IPS-18c (cell line): ENCODE measurements at regions not wholly inside any gene's neighbourhood (a gene's known extent, or its start where the extent isn't known, plus 50 kb on each side); places are given as distances from the start of the nearest gene placed in this dataset.

Source experiments
- H3K4me3 ChIP-seq: 2 replicates; pipeline ENCODE4 v1.7.0; 2013; ENCODE audit warnings: low read depth, mild to moderate bottlenecking, low read length, moderate library complexity; ENCODE audit not compliant: insufficient read depth
- H3K9me3 ChIP-seq: one replicate; pipeline ENCODE4 v1.6.1; 2013; ENCODE audit warnings: mild to moderate bottlenecking, low read length, moderate library complexity; ENCODE audit not compliant: control insufficient read depth, insufficient read depth

GRCh38 chr9:95769909-95770433 lies 105.5 kb upstream of the ERCC6L2 start:
- Histone ChIP-seq H3K4me3 (no peak overlapping the region), H3K9me3 (no peaks in the 10 kb centered on the region)

- Histone ChIP-seq H3K4me3 (no peak overlapping the region), H3K9me3 (no peaks in the 10 kb centered on the region)
Measured at GRCh38 chr9:95769473-95769872, 106.0 kb upstream of the ERCC6L2 start.

DNA sequence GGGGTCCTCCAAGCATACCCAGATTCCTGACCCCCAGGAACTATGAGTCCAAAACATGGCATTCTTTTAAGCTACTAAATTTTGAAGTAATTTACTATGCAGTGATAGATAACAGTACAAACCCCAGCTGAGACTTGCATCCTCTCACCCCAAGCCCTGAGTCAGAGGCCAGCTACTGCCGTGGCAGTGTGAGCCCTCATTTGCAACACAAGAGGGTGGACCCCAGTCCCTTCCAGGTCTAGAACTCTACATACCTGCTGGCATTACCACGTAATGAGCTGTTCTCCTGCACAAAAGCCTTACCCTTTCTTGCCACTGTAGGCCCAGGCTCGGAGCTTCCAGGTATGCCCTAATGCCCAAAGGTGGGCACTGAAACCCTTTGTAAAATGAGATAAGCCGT lies 108.6 kb upstream of the ERCC6L2 start:
- H3K4me3 ChIP-seq = no peak overlapping the region

GRCh38 chr9:95764533-95765319 lies 110.8 kb upstream of the ERCC6L2 start:
- Histone ChIP-seq H3K4me3 (no peak overlapping the region), H3K9me3 (no peaks in the 10 kb centered on the region)

More for the DNA sequence above, 108.6 kb upstream of the ERCC6L2 start:
- H3K9me3 ChIP-seq = no peaks in the 10 kb centered on the region

DNA sequence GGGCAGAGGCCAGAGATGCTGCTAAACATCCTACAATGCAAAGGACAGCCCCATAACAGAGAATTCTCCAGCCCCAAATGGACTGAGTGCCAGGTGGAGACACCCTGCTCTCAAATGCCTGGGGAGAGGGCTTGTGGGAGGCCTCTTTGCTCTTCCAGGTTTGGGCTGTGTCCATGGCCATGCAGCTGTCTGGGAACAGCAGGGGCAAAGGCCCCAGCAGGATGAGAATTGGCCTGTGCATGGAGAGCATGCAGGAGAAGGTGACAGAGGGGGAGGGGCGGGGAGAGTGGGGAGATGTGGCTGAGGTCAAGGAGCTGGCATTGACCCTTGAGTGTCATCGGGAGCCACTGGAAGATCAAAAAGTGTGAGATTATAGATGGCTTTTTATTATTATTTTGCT lies 111.5 kb upstream of the ERCC6L2 start:
- H3K9me3 ChIP-seq = no peaks in the 10 kb centered on the region
- H3K4me3 ChIP-seq = no peak overlapping the region

DNA sequence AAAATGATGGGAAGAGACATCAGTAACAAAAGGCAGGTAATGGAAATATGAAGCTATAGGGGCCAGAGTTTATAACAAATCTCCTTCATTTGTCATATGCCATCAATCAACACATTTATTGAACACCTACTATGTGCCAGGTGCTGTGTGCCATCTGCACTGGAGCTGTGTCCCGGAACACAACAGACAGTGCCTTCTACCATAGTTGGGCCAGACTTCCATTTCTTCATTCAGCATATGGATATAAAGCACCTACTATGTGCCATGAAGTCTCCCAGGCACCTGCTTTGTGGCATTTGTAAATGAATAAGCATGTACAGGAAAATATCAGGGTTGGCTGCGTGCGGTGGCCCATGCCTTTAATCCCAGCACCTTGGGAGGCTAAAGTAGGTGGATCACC lies 112.5 kb upstream of the ERCC6L2 start:
- H3K4me3 ChIP-seq = no peak overlapping the region
- H3K9me3 ChIP-seq = no peaks in the 10 kb centered on the region

DNA sequence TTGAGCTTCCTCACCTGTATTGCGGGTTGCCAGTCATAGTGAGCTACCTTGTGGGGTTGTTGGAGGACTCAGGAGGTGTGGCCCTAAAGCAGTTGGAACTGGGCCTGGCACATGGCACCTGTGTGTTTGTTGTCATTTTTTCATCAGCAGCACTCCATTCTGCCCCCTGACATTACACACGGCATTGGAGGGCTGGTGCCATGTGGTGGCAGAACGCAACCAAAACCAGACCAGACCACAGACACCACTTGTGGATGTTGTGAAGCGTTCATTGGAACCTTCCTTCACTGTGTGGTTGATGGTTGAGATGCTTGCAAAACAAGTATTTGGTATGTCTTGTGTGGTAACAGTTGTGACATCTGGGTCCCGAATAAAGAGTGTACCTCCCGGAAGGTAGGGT lies 113.2 kb upstream of the ERCC6L2 start:
- no peaks in the 10 kb centered on the region for H3K9me3 ChIP-seq
- no peak overlapping the region for H3K4me3 ChIP-seq

GRCh38 chr9:95760791-95761190 lies 114.7 kb upstream of the ERCC6L2 start:
- Histone ChIP-seq H3K9me3 (no peaks in the 10 kb centered on the region), H3K4me3 (no peak overlapping the region)

DNA sequence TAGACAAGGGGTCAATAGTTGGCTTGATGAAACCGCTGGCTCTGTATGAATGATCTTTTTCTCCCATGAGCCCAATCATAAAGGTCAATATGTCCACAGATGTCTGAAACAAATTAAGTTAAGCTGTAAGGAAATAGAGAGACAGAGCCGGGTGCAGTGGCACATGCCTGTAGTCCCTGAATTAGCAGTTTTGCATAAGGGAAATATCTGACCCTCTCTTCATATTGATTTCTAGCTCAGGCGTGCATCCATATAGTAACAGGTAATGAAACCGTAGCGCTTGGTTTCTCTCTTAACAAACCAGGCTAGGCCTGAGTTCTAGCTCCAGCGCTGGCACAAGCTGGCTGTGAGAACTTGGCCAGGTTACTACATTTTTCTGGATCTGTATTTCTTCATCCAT lies 118.1 kb upstream of the ERCC6L2 start:
- no peak overlapping the region for H3K4me3 ChIP-seq

GRCh38 chr9:95756986-95757385 lies 118.5 kb upstream of the ERCC6L2 start:
- Histone ChIP-seq H3K4me3 (no peak overlapping the region), H3K9me3 (no peaks in the 10 kb centered on the region)

More for the DNA sequence above, 118.1 kb upstream of the ERCC6L2 start:
- H3K9me3 ChIP-seq = no peaks in the 10 kb centered on the region

DNA sequence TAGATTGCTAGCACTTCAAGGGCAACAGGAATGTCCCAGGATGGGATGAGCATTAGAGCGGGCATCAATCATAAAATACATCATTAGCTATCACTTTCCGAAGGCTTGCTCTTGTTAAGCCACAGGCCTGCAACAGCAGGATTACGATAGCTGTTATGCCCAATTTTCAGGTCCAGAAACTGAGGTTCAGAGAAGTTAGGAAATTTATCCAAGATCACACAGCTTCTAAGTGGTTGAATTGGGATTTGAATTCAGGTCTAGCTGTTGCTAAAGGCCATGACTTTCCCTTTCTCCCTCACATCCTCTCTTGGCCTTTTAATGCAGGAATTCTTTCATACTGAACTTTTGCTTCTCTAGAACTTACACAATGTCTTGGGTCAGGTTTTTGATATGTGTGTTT lies 119.4 kb upstream of the ERCC6L2 start:
- Histone ChIP-seq H3K4me3 (no peak overlapping the region), H3K9me3 (no peaks in the 10 kb centered on the region)

- Histone ChIP-seq H3K4me3 (no peak overlapping the region), H3K9me3 (no peaks in the 10 kb centered on the region)
Measured at GRCh38 chr9:95755421-95755730, 120.1 kb upstream of the ERCC6L2 start.

GRCh38 chr9:95754533-95755420 lies 120.7 kb upstream of the ERCC6L2 start:
- Histone ChIP-seq H3K4me3 (no peak overlapping the region; the same call in 1 of the 2 replicates), H3K9me3 (no peaks in the 10 kb centered on the region)

GRCh38 chr9:95753762-95754465 lies 121.6 kb upstream of the ERCC6L2 start:
- H3K4me3 ChIP-seq = no peak overlapping the region; the same call in 1 of the 2 replicates
- H3K9me3 ChIP-seq = no peaks in the 10 kb centered on the region

DNA sequence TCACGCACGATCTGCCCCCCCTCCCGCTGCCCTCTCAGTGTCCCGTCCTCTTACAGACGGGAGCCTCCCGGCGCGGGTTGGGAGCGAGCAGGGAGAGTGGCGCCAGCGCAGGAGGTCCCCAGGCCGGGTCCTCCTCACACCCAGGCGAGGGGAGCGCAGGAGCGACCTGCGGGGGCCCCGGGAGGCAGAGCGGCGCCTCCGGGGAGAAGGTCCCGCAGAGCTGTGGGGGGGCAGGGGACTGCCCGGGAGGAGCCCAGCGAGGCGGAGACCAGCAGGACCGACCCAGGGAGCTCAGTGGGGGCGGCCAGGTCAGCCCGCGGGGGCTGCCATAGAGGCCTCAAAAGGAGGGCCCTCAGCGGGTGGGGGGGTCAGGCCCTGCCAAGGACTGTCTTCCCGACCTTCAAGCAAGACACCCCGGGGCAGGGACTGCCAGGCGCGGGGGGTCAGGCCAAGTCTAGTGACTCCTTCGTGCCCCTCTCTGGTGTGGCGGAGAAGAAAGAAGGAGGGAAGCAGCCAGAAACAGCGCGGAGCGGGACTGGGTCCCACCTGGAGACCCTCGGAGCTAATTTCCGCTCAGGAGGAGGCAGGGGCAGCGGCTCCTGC lies 123.3 kb upstream of the ERCC6L2 start:
- Histone ChIP-seq H3K9me3 (no peaks in the 10 kb centered on the region), H3K4me3 (peak overlapping the region; percentile 54)

DNA sequence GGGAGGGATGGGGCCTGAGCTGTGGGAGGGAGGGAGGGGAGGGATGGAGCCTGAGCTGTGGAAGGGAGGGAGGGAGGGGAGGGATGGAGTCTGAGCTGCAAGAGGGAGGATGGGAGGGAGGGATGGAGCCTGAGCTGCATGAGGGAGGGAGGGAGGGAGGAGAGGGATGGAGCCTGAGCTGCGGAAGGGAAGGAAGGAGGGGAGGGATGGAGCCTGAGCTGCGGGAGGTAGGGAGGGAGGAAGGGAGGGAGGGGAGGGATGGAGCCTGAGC lies 124.0 kb upstream of the ERCC6L2 start:
- H3K4me3 ChIP-seq = no peak overlapping the region

GRCh38 chr9:95750725-95751519 lies 124.6 kb upstream of the ERCC6L2 start:
- no peak overlapping the region for H3K4me3 ChIP-seq
- H3K9me3 ChIP-seq = no peaks in the 10 kb centered on the region

More for the DNA sequence above, 124.0 kb upstream of the ERCC6L2 start:
- no peaks in the 10 kb centered on the region for H3K9me3 ChIP-seq
